PC-9 (cell line): ENCODE measurements at regions not wholly inside any gene's neighbourhood (a gene's known extent, or its start where the extent isn't known, plus 50 kb on each side); places are given as distances from the start of the nearest gene placed in this dataset.

Experiments
- EZH2 ChIP-seq: fragments of 200-600 bp; sonication (generic); IDR thresholded peaks from 2 replicates; pipeline ENCODE4 v1.8.0; 2017; ENCODE audit warnings: antibody characterized with exemption, low read depth
- TF ChIP-seq, protein P1 (sequence below): fragments of 200-600 bp; sonication (generic); conservative IDR thresholded peaks from 2 replicates; pipeline ENCODE4 v1.6.1; 2017; ENCODE audit warnings: mixed run types, antibody characterized with exemption, mild to moderate bottlenecking, moderate library complexity

GRCh38 chr5:110269478-110270142, 456.9 kb downstream of the TMEM232 start:
- TF ChIP-seq EZH2, result no peak
- TF ChIP-seq, protein P1, sequence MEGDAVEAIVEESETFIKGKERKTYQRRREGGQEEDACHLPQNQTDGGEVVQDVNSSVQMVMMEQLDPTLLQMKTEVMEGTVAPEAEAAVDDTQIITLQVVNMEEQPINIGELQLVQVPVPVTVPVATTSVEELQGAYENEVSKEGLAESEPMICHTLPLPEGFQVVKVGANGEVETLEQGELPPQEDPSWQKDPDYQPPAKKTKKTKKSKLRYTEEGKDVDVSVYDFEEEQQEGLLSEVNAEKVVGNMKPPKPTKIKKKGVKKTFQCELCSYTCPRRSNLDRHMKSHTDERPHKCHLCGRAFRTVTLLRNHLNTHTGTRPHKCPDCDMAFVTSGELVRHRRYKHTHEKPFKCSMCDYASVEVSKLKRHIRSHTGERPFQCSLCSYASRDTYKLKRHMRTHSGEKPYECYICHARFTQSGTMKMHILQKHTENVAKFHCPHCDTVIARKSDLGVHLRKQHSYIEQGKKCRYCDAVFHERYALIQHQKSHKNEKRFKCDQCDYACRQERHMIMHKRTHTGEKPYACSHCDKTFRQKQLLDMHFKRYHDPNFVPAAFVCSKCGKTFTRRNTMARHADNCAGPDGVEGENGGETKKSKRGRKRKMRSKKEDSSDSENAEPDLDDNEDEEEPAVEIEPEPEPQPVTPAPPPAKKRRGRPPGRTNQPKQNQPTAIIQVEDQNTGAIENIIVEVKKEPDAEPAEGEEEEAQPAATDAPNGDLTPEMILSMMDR, result no peak
